GM18526 (cell line): ENCODE measurements at regions not wholly inside any gene's neighbourhood (a gene's known extent, or its start where the extent isn't known, plus 50 kb on each side); places are given as distances from the start of the nearest gene placed in this dataset.

Experiments
- POLR2A ChIP-seq: IDR thresholded peaks from 3 replicates; pipeline ENCODE4 v1.6.1; 2011; ENCODE audit not compliant: insufficient read length; ENCODE audit errors: extremely low read depth

GRCh38 chr22:48822278-48823233, 1005.1 kb downstream of the BRD1 start:
- TF ChIP-seq POLR2A = no peak

GRCh38 chr22:48821727-48822126, 1005.9 kb downstream of the BRD1 start:
- TF ChIP-seq POLR2A = no peak

- TF ChIP-seq POLR2A = no peak
Measured at GRCh38 chr22:48821346-48821690, 1006.4 kb downstream of the BRD1 start.

GRCh38 chr22:48820481-48821345, 1007.0 kb downstream of the BRD1 start:
- no peak for TF ChIP-seq POLR2A

GRCh38 chr22:48819961-48820360, 1007.7 kb downstream of the BRD1 start:
- TF ChIP-seq POLR2A = no peak

GRCh38 chr22:48819232-48819631, 1008.4 kb downstream of the BRD1 start:
- no peak for TF ChIP-seq POLR2A

- TF ChIP-seq POLR2A = no peak
Measured at GRCh38 chr22:48811885-48812284, 1015.8 kb downstream of the BRD1 start.

GRCh38 chr22:48808038-48808960, 1019.4 kb downstream of the BRD1 start:
- TF ChIP-seq POLR2A = no peak

GRCh38 chr22:48807155-48807554, 1020.5 kb downstream of the BRD1 start:
- no peak for TF ChIP-seq POLR2A

- no peak for TF ChIP-seq POLR2A
Measured at GRCh38 chr22:48806227-48806781, 1021.4 kb downstream of the BRD1 start.

- no peak for TF ChIP-seq POLR2A
Measured at GRCh38 chr22:48805516-48805915, 1022.2 kb downstream of the BRD1 start.

- no peak for TF ChIP-seq POLR2A
Measured at GRCh38 chr22:48804811-48805301, 1022.8 kb downstream of the BRD1 start.

- TF ChIP-seq POLR2A = no peak
Measured at GRCh38 chr22:48803948-48804810, 1023.5 kb downstream of the BRD1 start.
